ENCODE measurements at regions not wholly inside any gene's neighbourhood (a gene's known extent, or its start where the extent isn't known, plus 50 kb on each side); places are given as distances from the start of the nearest gene placed in this dataset.
"Not testable (repeated sequence)": the region's sequence is repeated elsewhere in the genome, so short reads cannot be mapped to it uniquely, and the experiment has no call there.

DNA sequence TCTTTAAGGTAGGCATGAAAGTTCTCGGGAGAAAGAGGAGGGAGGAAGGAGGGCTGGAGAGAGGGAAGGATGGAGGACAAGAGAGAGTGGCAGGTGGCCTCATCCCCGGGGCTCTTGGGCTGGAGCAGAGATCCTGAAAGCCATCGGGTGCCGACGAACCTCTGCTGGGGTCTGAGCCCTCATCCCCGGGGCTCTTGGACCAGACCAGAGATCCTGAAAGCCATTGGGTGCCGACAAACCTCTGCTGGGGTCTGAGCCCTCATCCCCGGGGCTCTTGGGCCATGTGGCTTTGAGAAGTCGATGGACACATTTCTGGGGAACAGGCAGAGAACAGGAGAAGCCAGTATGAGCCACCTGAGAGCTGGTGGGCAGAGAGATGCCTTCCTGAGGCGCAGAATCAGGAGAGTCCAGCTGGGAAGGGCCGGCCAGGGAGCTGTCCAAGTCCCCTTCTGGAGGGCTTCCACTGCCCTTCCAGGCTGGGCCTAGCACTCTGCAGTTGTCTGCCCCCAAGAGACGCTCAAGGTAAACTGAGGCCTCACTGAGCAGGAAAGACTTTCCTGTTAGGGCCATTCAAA is 1398.1 kb downstream of the BRD1 start:
- DNase-seq: no peak

DNA sequence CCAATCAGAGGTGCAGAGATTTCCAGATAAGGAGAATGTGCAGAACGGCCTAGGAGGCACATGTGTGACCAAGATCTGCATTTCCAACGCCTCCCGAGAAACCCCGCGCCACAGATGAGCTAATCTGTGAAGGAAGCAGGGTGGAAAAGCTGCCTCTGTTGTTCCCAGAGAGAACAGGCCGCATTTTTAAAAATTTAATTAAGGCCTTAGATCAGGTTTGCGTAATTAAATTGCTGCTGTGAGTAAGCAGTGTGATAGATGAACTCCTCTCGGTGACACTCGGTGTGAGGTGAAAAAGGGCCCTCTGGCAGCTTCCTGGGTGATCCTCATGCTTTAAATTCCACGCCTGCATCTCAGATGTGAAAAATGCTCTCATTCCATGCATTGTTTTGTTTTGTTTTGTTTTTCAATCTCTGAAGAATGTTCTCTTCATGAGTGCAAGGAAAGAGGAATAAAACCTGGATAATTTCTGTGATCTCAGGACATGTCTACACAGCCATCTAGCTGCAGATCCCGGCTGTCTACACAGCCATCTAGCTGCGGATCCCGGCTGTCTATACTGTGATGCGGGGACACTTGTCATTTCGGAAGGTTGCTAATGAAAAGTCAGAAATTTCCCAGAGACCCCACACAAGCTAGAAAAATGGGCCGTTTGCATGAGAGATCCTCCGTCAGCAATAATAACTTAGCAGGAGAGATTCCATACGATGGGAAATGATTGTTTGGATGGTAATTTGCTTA is 1398.9 kb downstream of the BRD1 start:
- DNase-seq: no peak

DNA sequence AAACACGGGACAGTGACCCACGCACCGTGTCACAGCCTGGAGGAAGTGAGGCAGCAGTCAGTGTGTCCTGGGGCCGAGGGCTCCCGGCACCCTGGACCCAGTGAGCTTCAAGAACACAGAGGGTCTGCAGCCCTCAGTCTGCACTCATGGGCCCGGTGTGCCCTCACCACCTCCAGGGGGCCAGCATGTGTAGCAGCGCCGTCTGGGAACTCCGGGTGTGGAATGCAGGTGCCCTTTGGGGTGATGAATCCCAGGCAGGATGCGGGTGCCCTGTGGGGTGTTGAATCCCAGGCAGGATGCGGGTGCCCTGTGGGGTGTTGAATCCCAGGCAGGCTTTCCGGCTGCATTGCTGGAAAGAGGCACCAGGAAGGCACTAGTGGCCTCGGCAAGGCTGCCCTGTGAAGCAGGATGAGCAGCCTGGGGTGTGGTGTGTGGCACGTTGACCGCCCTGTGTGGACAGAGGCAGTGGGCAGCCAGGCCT is 1399.9 kb downstream of the BRD1 start:
- DNase-seq: no peak

DNA sequence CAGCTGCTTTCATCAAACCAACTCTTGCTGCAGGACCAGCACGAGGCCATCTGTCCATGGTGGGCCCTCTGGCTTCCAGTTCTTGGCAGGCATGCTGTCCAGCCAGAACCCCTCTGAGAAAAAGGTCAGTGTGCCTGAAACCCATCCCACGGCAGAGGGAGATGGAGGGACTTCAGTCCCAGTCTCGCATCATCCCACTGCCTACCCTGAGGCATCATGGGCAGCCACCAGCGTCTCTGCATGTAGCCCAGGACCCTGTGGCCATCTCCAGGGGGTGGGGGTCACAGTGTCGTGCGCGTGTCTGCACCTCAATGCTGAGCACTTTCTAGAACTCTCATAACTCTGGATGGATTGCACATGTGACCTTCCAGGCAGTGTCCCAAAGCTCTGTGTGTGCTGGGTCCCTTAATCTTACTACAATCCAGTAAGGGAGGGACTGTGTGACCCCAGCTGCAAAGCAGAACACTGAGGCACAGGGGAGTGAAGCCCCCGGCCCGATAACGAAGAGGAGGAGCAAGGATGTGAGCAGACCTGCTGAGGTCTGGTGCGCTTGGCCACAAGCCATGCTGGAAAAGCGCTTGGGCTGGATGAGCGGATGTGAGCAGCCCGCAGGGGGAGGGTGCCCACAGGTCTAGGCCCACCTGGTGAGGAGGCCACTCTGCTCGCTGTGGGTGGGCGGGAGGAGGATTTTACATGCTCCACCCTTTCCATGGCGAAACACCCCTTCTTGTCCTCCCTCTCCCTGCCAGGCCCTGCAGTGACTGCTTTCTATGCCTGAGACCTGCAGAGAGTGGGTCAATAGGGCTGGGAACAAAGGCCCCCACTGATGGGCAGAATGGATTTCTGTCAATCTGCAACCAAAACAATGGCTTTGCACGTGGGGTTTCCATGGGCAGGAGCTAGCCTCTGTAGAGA is 1401.0 kb downstream of the BRD1 start:
- DNase-seq: no peak

DNA sequence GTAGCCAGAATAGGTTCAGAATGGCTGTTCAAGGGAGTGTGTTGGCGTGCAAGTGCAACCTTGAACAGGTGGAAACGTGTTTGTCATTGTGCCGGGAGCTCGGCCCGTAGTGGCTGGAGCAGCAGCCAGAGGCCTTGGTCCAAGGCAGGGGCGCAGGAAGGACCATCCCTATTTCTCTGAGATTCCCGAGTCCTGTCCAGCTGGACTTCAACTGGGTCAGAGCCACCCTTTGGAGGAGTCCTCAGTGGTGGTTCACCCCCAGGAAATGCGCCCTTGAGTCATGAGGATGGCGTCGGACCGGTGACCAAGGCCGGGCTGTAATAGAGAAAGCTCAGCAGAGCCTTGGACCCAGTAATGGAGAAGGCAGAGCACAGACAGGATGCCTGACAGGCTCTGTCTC is 1402.0 kb downstream of the BRD1 start:
- no peak for DNase-seq

DNA sequence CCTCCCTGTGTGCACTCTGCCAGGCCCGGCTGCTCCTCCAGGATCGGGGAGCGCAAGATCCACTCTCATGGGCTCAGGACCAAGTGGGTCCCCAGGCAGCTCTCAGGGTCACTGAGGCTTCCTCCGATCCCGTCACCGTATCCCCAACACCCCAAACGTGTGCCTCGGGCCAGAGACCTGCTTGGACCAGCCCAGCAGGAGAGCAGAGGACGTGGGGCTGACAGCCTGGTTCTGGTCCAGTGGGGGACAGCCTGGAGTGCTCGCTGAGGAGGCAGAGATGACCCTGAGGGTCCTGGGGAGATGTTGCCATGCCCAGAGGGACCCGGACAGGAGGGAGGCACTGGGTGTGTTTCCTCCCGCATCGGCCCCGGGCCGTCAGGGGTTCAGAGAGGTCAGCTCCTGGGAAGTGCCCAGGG is 1402.6 kb downstream of the BRD1 start:
- DNase-seq: no peak

DNA sequence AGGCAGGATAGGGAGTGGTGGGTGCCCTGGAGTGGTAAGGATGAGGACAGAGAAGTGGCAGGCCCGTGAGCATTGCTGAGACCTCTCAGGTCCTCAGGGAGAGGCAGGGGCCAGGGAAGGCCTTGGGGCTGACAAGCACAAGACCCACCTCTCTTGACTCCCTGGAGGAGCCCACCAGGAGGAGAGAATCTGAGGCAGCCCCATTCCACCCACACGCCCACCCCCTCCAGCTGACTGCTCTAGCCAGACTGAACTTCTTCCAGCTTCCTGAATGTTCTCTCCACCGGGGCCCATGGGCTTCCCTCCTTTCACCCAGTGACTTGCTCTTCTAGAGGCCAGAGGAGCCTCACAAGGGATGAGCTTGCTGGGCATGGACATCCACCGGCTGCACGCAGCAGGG is 1403.0 kb downstream of the BRD1 start:
- no peak for DNase-seq

DNA sequence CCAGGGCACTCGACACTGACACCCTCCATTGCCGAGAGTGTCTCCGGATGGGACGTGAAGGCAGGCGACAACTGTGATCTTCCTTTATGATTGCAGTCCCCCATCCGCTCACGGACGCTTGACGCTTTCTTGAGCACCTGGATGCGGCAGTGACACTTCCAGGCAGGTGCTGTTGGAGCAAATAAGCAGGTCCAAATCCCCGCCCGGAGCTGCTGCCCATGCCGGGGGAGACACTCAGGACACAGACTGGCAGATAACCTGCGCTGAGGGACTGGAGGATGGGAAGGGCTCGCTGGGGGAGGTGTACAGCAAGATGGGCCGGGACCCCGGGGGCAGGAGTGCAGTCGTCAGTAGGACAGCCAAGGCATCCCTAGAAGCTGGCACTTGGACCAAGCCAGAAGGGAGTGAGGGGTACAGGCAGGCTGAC is 1403.5 kb downstream of the BRD1 start:
- DNase-seq: no peak

DNA sequence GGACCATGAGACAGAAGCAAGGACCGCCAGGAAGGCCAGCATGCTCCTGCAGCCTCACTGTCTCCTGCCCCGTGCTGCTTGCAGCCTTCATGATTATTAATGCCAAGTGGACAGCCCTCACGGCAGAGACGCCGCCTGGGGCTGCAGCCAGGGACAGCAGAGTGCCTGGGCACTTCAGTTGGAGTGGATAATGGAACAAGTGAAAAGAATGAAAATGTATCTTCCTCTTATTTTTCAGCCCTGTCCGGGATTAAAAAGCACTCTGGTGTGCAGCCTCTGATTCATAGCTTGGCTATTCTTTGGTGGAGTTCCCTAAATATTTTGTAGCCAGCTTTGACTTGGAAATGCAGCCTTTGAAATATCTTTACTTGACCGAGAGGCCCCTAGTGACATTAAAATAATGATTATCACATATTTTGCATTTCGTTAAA is 1404.2 kb downstream of the BRD1 start:
- no peak for DNase-seq

DNA sequence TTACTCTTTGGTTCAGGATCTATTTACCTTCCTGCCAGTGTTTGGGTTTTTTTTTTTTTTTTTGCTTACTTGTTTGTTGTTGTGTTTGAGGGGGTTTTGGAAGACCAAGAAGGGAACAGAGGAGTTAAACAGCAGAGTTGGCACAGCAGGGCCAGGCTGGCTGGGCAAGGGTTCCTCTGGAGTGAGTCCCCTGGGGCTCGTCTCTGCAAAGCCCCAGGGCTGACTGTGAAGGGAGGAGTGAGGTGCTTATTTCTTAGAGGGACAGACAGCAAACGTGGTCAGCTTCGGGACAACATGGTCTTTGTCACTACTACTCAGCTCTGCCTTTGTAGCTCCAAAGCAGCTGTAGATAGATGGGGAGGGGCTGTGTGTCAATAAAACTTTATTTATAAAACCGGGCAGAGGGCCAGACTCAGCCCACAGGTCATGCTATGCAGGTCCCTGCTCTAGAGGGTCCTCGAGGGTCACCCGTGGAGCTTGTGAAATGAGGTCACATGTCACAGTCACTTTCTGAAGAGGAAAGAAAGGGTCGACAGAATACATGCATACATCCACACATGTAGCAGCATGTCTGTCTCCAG is 1404.7 kb downstream of the BRD1 start:
- no peak for DNase-seq

DNA sequence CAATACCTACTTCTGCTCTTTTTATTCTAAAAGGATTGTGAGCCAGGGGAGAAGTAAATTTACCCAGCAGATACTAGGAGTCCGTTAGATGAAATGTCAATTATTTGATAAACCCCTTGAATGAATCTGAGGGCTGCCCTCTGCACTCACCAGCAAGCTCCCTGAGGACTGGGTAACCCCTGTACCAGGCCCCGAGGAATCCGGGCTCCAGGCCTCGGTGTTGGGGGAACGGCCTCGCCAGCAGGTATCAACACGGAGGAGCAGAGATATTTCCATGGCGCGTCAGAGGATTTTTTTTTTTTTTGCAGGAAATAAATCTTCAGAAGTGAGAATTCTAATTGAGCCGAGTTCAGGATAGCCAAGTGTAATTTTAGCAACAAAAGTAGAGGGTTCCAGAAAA is 1408.8 kb downstream of the BRD1 start:
- no peak for DNase-seq

DNA sequence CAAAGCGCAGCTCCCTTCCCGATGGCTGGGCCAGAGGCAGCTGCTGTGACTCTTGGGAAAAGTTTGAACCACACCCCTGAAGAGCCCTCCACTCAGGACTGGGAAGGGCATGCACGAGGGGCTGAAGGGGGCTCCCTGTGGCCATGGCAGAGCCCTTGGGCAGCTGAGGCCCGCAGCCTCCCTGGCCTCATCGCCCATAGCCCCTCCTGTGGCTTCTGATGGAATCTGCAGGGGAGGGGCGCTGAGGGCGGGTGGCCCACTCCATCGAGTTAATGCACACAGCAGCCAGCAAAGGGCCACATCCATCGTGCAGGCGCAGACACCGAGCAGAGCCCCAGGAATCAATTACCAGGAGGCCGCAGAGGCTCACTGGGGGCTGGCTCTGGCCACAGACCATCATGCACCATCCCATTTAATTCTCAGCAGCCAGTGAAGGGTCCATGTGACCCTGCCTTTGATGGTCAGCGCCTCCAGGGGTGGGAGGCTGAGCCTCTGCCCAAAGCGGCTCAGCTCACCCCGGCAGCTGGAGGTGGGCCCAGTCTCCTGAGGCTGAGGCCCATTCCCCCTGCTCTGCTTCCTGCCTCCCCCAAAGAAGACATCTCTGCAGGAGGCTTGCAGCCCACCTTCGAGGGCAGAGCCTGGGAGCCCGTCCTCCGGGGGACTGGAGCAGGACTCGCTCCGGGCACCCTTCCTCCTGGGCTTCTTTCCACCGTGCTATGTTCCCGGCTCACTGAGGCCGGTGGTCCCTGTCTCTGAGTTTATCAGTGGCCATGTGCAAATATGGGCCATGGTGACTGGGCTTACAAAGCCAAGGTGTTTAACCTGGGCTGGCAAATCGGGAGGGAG is 1410.2 kb downstream of the BRD1 start:
- DNase-seq: no peak

DNA sequence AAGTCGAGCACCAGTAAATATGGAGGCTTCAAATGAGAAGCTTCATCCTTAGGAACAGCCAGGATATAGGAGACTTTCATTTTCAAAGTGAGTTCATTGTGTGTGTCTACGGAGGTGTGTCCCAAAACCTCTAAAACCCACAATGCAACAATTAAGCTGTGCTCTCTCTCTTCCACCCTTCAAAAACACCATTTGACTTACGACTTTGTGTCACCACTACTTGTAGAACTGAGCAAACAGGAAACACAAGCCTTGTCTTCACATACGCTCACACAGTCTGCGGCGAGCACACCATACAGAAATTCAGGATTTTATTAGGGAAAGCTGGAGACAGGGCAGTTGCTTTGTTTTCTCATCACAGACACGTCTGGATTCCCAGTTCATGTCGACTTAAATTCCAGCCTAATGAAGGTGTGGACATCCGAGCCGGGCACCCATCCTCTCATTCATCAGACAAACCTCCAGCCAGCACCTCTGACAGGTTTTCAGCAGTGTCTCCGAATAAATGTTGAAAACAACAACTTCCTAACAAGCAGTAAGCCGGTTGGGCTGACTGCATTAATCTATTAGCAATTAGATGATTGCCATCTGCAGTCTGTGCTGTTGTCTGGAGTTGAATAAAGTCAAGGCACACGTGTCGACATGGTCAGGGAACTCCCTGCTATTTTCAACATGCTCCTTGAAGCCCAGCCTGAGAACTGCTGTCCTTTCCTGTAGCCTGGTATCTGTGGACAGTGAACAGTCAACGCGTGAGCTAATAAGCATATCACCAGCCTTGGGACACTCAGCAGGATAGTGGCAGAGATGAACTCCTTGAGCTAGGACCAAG is 1411.1 kb downstream of the BRD1 start:
- DNase-seq: no peak

DNA sequence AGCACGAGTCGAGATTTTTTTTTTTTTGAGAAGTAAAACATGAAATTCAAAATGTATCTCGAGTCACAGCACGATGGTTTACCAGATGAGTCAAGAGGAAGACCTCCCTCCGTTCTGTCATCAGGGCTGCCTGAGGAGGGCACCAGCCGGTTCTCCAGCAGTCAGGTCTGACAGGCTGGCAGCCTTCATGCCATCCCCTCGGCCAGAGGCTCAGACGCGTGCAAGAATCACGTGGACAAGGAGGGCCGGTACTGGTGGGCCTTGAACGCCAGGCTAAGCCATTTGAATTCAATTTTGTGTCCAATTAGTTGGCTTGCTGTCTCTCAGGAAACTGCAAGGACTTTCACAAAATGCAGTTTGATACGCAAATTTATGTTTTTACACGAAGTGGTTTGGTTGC is 1412.2 kb downstream of the BRD1 start:
- no peak for DNase-seq

DNA sequence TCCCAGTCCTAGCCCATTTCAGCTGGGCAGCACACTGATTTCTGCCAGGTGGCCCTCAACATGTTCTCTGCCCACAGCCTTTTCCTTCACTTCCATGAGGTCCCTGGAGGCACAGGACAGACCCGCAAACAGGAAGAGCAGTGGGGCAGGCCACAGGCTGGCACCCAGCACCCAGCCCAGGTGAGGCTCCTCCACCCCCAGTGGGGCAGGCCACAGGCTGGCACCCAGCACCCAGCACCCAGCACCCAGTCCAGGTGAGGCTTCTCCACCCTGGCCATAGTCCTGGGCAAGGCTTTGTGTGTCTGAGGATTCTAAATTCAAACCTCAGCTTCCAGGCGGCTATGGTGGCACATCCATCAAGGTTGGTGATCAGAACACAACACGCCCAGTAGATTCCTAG is 1413.0 kb downstream of the BRD1 start:
- DNase-seq: no peak

DNA sequence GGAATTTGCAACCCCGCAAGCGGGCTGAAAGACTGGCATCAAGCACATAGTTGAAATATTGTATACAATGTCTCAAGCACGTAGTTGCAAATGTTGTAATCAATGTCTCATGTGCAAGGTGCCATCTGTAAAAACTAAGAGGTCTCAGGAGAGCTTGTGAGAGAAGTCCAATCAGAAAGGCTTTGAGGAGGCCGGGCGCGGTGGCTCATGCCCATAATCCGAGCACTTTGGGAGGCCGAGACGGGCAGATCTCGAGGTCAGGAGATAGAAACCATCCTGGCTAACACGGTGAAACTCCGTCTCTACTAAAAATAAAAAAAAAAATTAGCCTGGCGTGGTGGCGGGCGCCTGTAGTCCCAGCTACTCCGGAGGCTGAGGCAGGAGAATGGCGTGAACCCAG is 1414.7 kb downstream of the BRD1 start:
- not testable (repeated sequence) for DNase-seq

DNA sequence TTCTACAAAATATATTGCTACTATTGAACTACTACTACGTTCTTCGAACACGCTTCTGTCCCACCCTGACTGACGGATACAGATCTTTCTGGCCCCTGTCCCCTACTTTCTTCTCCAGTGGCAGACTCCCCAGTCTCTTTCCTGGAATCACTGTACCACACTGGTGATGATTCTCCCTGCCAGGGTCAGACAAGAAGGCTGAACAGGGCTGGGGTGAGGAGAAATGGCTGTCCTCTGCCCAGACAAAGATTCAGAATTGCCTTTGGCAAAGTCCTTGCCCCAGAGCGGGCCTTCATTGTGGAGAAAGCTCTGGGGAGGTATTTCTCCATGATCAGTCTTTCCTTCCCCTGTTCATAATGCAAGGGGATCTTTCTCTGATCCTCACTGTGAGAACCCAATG is 1417.1 kb downstream of the BRD1 start:
- DNase-seq: no peak

DNA sequence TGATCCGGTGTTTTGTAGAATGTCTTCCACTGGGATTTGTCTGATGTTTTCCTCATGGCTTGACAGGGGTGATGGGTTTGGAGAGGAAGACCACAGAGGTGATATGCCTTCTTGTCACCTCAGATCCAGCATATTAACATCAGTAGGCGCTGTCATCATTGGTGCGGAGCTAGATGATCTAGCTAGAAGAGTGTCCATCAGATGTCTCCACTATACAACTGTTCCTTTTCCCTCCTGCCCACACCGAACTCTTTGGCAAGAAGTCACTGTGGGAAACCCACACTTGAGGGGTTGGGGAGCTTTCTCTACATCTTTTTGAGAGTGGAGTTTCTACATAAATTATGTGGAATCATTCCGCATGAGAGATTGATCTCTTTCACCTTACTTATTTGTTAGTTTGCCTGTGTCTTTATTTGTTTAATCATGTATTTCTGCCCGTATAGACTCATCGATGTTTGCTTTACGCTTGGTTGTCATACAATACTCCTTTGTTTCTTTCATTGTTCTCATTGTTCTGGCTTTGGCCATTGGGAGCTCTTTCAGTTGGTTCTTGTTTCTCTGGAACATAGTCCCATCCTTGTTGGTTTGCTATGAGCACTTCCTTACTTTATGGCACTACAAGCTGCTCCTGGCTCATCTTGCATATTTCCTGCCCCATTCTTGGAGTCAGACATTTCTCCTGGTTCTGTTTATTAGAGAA is 1420.3 kb downstream of the BRD1 start:
- DNase-seq: no peak

DNA sequence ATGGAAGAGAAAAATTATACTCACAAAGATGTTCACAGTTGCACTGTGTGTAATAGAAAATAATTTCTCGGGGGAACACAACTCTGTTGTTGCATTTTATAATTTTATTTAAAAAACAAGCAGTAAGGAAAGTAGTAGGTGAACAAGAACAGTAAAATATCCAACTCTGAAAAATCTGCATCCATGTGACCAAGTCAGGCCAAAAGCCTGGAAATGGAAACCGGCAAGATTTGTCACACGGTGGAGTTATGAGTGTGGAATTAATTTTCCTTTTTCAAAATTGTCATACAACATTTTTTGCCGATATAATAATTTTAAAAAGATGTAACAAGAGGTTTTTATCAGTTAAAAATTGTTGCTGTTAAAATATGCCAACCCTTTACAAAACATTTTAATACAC is 1421.5 kb downstream of the BRD1 start:
- DNase-seq: no peak

DNA sequence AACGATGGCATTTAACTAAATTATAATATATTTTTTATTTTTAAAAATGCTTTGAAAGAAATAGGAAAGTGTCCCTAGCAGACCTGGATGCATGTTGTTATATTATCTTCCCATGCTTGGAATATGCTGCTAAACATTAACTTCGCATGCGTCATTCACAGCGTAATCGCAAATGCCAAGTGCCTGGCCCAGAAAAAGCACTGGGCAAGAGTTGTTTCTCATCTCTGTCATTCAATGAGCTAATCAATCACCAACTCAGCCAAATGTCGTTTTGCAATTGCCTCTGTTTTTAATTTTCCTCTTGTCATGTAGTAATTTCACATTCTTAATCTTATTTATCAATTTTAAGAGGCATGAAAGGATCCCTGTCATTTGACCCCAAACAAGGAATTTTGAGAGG is 1421.9 kb downstream of the BRD1 start:
- DNase-seq: no peak
